ENCODE measurements at regions not wholly inside any gene's neighbourhood (a gene's known extent, or its start where the extent isn't known, plus 50 kb on each side); places are given as distances from the start of the nearest gene placed in this dataset.

GRCh38 chr4:186451982-186452381 lies 103.4 kb downstream of the MTNR1A start:
- no peaks in the 10 kb centered on the region for H3K36me3 ChIP-seq (ENCODE audit: control insufficient read depth, insufficient read depth, low read length)
- H3K4me3 ChIP-seq (ENCODE audit: low read depth, low read length) = no peak overlapping the region
- no peak for DNase-seq (ENCODE audit: low read depth)
- TF ChIP-seq, protein P1, sequence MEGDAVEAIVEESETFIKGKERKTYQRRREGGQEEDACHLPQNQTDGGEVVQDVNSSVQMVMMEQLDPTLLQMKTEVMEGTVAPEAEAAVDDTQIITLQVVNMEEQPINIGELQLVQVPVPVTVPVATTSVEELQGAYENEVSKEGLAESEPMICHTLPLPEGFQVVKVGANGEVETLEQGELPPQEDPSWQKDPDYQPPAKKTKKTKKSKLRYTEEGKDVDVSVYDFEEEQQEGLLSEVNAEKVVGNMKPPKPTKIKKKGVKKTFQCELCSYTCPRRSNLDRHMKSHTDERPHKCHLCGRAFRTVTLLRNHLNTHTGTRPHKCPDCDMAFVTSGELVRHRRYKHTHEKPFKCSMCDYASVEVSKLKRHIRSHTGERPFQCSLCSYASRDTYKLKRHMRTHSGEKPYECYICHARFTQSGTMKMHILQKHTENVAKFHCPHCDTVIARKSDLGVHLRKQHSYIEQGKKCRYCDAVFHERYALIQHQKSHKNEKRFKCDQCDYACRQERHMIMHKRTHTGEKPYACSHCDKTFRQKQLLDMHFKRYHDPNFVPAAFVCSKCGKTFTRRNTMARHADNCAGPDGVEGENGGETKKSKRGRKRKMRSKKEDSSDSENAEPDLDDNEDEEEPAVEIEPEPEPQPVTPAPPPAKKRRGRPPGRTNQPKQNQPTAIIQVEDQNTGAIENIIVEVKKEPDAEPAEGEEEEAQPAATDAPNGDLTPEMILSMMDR (IDR thresholded peaks at IDR 0.05; ENCODE audit: insufficient read depth, low read length, poor library complexity, severe bottlenecking) = no peak
- H3K27me3 ChIP-seq (ENCODE audit: control insufficient read depth, insufficient read depth, low read length) = no peaks in the 10 kb centered on the region

DNA sequence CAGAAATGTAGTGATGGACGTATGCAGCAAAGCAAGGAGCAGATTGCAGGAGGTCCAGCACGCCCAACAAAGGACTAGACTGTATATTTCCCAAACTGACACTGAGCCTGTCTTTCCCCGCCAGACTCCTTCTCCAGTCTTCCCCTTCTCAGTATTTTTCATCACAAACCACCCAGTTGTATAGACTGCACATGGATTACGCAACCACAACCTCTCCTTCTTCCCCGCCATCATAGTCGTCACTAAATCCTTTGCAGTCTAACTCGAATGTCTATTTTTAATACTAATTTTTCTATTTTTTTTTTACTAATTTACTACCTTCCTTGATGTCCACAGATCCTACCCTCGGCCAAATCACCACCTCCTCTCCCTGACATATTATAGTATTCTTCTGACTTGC lies 105.4 kb downstream of the MTNR1A start:
- DNase-seq (ENCODE audit: low read depth) = no peak
- Histone ChIP-seq H3K4me3 (ENCODE audit: low read depth, low read length) (no peak overlapping the region), H3K36me3 (ENCODE audit: control insufficient read depth, insufficient read depth, low read length) (no peaks in the 10 kb centered on the region), H3K27me3 (ENCODE audit: control insufficient read depth, insufficient read depth, low read length) (no peaks in the 10 kb centered on the region)
- TF ChIP-seq, protein P1 (IDR thresholded peaks at IDR 0.05; ENCODE audit: insufficient read depth, low read length, poor library complexity, severe bottlenecking) = no peak

DNA sequence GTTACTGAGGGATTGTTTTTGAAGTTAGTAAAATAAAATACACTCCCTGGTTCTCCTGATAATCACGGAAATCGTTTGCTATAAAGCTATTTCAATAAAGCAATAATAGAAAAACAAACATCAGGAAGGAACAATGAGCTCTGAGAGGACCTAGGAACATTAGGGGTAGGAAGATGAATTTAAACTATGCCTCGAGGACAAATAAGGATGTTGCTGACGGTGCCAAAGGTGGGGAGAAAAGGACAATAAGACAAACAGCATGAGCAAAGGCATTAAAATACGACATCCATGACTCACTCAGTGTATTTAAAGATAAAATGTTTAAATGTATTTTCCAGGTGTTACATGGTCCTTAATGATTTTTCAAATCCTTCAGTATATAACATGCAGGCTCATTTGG lies 110.3 kb downstream of the MTNR1A start:
- TF ChIP-seq, protein P1 (IDR thresholded peaks at IDR 0.05; ENCODE audit: insufficient read depth, low read length, poor library complexity, severe bottlenecking) = no peak
- DNase-seq (ENCODE audit: low read depth) = no peak
- Histone ChIP-seq H3K27me3 (ENCODE audit: control insufficient read depth, insufficient read depth, low read length) (no peaks in the 10 kb centered on the region), H3K4me3 (ENCODE audit: low read depth, low read length) (no peak overlapping the region), H3K36me3 (ENCODE audit: control insufficient read depth, insufficient read depth, low read length) (no peaks in the 10 kb centered on the region)

- no peak for DNase-seq (ENCODE audit: low read depth)
- Histone ChIP-seq H3K27me3 (ENCODE audit: control insufficient read depth, insufficient read depth, low read length) (no peaks in the 10 kb centered on the region), H3K4me3 (ENCODE audit: low read depth, low read length) (no peak overlapping the region), H3K36me3 (ENCODE audit: control insufficient read depth, insufficient read depth, low read length) (no peaks in the 10 kb centered on the region)
- TF ChIP-seq, protein P1 (IDR thresholded peaks at IDR 0.05; ENCODE audit: insufficient read depth, low read length, poor library complexity, severe bottlenecking) = no peak
These were observed 113.9 kb downstream of the MTNR1A start for GRCh38 chr4:186441502-186441901.

GRCh38 chr4:186428481-186428880 lies 126.9 kb downstream of the MTNR1A start:
- no peak for DNase-seq (ENCODE audit: low read depth)
- Histone ChIP-seq H3K36me3 (ENCODE audit: control insufficient read depth, insufficient read depth, low read length) (no peaks in the 10 kb centered on the region), H3K4me3 (ENCODE audit: low read depth, low read length) (no peak overlapping the region), H3K27me3 (ENCODE audit: control insufficient read depth, insufficient read depth, low read length) (no peaks in the 10 kb centered on the region)
- TF ChIP-seq, protein P1 (IDR thresholded peaks at IDR 0.05; ENCODE audit: insufficient read depth, low read length, poor library complexity, severe bottlenecking) = no peak

- DNase-seq (ENCODE audit: low read depth) = no peak
- Histone ChIP-seq H3K36me3 (ENCODE audit: control insufficient read depth, insufficient read depth, low read length) (no peaks in the 10 kb centered on the region), H3K4me3 (ENCODE audit: low read depth, low read length) (no peak overlapping the region), H3K27me3 (ENCODE audit: control insufficient read depth, insufficient read depth, low read length) (no peaks in the 10 kb centered on the region)
- TF ChIP-seq, protein P1 (IDR thresholded peaks at IDR 0.05; ENCODE audit: insufficient read depth, low read length, poor library complexity, severe bottlenecking) = no peak
These were observed 130.6 kb downstream of the MTNR1A start for GRCh38 chr4:186424745-186425144.
